Astrocyte (in vitro differentiated cells and primary cell): ENCODE measurements at regions not wholly inside any gene's neighbourhood (a gene's known extent, or its start where the extent isn't known, plus 50 kb on each side); places are given as distances from the start of the nearest gene placed in this dataset.
A peak's percentile ranks its signal among the peaks of the same experiment; 100 is the strongest.

Experiments
- DNase-seq: peaks from one replicate; pipeline ENCODE4 v3.0.0-alpha.2; 2010; ENCODE audit warnings: low read depth
- FAIRE-seq: peaks from 2 replicates; lab custom pipeline; 2011; peaks lifted over from hg19 to GRCh38; lab: Jason Lieb, UNC
- H2AFZ ChIP-seq: 2 replicates; pipeline ENCODE4 v1.6.0; 2012; ENCODE audit warnings: low read depth, low read length, inconsistent platforms
- H3K27ac ChIP-seq: 2 replicates; pipeline ENCODE4 v1.5.1; 2011; ENCODE audit warnings: low read depth, low read length, inconsistent platforms
- H3K27me3 ChIP-seq: 2 replicates; pipeline ENCODE4 v1.6.0; 2011; ENCODE audit warnings: low read length, inconsistent platforms; ENCODE audit not compliant: insufficient read depth
- H3K36me3 ChIP-seq: 2 replicates; pipeline ENCODE4 v1.5.1; 2011; ENCODE audit warnings: low read length, inconsistent platforms; ENCODE audit not compliant: insufficient read depth
- H3K4me1 ChIP-seq: 2 replicates; pipeline ENCODE4 v1.5.1; 2011; ENCODE audit warnings: low read length, inconsistent platforms; ENCODE audit not compliant: insufficient read depth
- H3K4me2 ChIP-seq: 2 replicates; pipeline ENCODE4 v1.6.0; 2012; ENCODE audit warnings: low read length, inconsistent platforms
- H3K4me3 ChIP-seq: 2 replicates; pipeline ENCODE4 v1.5.1; 2011; ENCODE audit warnings: low read depth, mild to moderate bottlenecking, low read length, inconsistent platforms; ENCODE audit not compliant: insufficient read depth
- H3K79me2 ChIP-seq: 2 replicates; pipeline ENCODE4 v1.6.0; 2012; ENCODE audit warnings: mild to moderate bottlenecking, low read length, inconsistent platforms; ENCODE audit not compliant: insufficient read depth
- H3K9ac ChIP-seq: 2 replicates; pipeline ENCODE4 v1.6.0; 2012; ENCODE audit warnings: mild to moderate bottlenecking, low read length, inconsistent platforms
- H3K9me3 ChIP-seq: 2 replicates; pipeline ENCODE4 v1.5.1; 2012; ENCODE audit warnings: low read depth, mild to moderate bottlenecking, low read length, inconsistent platforms; ENCODE audit not compliant: insufficient read depth
- H4K20me1 ChIP-seq: 2 replicates; pipeline ENCODE4 v1.6.0; 2012; ENCODE audit warnings: low read length, inconsistent platforms; ENCODE audit not compliant: insufficient read depth
- H3K27ac Mint-ChIP-seq: one replicate; pipeline ENCODE4 v1.8.0; 2021; ENCODE audit warnings: mild to moderate bottlenecking, mixed read lengths; ENCODE audit not compliant: unreplicated experiment
- H3K27me3 Mint-ChIP-seq: one replicate; pipeline ENCODE4 v1.8.0; 2021; ENCODE audit warnings: low read depth, mixed read lengths; ENCODE audit not compliant: unreplicated experiment
- H3K36me3 Mint-ChIP-seq: one replicate; pipeline ENCODE4 v1.8.0; 2021; ENCODE audit warnings: low read depth, mixed read lengths; ENCODE audit not compliant: unreplicated experiment
- H3K4me1 Mint-ChIP-seq: one replicate; pipeline ENCODE4 v1.8.0; 2021; ENCODE audit warnings: low read depth, mixed read lengths; ENCODE audit not compliant: unreplicated experiment
- H3K4me3 Mint-ChIP-seq: one replicate; pipeline ENCODE4 v1.8.0; 2021; ENCODE audit warnings: mild to moderate bottlenecking, moderate library complexity, mixed read lengths; ENCODE audit not compliant: unreplicated experiment
- H3K9me3 Mint-ChIP-seq: one replicate; pipeline ENCODE4 v1.8.0; 2021; ENCODE audit warnings: mild to moderate bottlenecking, mixed read lengths; ENCODE audit not compliant: unreplicated experiment
- CTCF ChIP-seq: IDR thresholded peaks from 2 replicates; pipeline ENCODE4 v1.5.1; 2011; ENCODE audit warnings: low read depth, mild to moderate bottlenecking, inconsistent platforms, low read length, moderate library complexity; ENCODE audit not compliant: insufficient read depth
- EZH2 ChIP-seq: IDR thresholded peaks from 2 replicates; pipeline ENCODE4 v1.6.1; 2012; ENCODE audit warnings: mild to moderate bottlenecking, low read length, inconsistent platforms; ENCODE audit not compliant: insufficient read depth

GRCh38 chr2:43070030-43070429 is 156.4 kb downstream of the ZFP36L2 start:
- no peaks in the 10 kb centered on the region for H3K36me3 Mint-ChIP-seq
- Histone ChIP-seq H2AFZ (no peak overlapping the region), H4K20me1 (no peaks in the 10 kb centered on the region), H3K36me3 (no peaks in the 10 kb centered on the region), H3K27me3 (peaks cover 5% of the 10 kb centered on the region), H3K79me2 (no peaks in the 10 kb centered on the region), H3K9ac (no peak overlapping the region), H3K4me1 (peaks cover 27% of the 10 kb centered on the region), H3K4me3 (no peak overlapping the region), H3K4me2 (no peak overlapping the region), H3K27ac (no peak overlapping the region), H3K9me3 (no peaks in the 10 kb centered on the region)
- H3K4me3 Mint-ChIP-seq: no peak overlapping the region
- FAIRE-seq (no peak), DNase-seq (no peak)
- no peak overlapping the region for H3K27ac Mint-ChIP-seq
- peaks cover 12% of the 10 kb centered on the region for H3K4me1 Mint-ChIP-seq
- TF ChIP-seq EZH2 (no peak), CTCF (no peak)
- H3K27me3 Mint-ChIP-seq: peaks cover 21% of the 10 kb centered on the region
- no peaks in the 10 kb centered on the region for H3K9me3 Mint-ChIP-seq

DNA sequence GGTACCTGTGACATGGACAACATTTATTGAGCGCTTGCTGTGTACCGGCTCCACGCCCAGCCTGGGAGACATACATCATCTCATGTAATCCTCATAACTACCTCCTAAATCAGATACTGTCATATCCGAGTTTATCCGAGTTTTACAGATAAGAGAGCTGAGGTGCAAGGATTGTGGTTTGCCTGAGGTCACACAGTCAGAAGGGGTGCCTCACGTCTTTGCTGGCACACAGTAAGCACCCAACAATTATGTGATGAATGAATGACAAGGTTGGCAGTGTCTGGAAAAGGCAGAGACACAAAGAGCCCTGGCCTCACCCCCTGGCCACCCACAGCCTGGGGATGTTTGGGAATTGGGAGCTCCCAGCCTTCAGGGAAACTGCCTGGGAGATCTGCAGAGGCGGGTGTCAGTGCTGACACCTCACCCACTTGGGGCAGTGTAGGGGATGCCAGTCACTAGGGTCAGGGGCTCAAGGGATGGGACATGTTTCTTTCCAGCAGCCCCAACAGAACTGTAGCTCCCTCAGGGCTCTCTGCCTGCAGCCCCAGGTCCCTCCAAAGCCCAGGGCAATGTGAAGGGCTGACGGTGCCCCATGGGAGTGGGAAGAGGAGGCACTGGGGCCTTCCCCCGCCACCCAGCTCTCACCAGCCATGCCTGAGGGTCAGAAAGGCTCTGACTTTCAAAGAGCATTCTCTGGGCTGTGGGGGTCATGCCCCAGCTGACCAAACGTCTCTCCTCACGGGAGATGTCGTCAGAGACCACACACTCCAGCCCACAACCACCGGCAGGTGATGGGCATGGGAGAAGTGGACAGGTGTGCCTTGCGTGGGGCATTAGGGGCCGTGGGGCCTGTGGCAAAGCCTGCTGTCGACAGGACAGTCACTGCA is 157.5 kb downstream of the ZFP36L2 start:
- no peak overlapping the region for H3K4me3 ChIP-seq
- peak overlapping the region; percentile 56 for H2AFZ ChIP-seq
- Mint-ChIP-seq H3K9me3 (peaks cover 4% of the 10 kb centered on the region), H3K4me1 (peaks cover 5% of the 10 kb centered on the region), H3K4me3 (no peak overlapping the region), H3K27ac (no peak overlapping the region), H3K36me3 (no peaks in the 10 kb centered on the region), H3K27me3 (peaks cover 21% of the 10 kb centered on the region)
- H3K27me3 ChIP-seq: peaks cover 5% of the 10 kb centered on the region
- peaks cover 17% of the 10 kb centered on the region for H3K4me1 ChIP-seq
- DNase-seq (no peak), FAIRE-seq (no peak)
- H3K9me3 ChIP-seq: no peaks in the 10 kb centered on the region
- H3K9ac ChIP-seq: no peak overlapping the region
- no peaks in the 10 kb centered on the region for H3K79me2 ChIP-seq
- no peak overlapping the region for H3K27ac ChIP-seq
- TF ChIP-seq EZH2: no peak
- TF ChIP-seq CTCF: no peak
- H3K4me2 ChIP-seq: no peak overlapping the region
- H3K36me3 ChIP-seq: no peaks in the 10 kb centered on the region
- no peaks in the 10 kb centered on the region for H4K20me1 ChIP-seq

DNA sequence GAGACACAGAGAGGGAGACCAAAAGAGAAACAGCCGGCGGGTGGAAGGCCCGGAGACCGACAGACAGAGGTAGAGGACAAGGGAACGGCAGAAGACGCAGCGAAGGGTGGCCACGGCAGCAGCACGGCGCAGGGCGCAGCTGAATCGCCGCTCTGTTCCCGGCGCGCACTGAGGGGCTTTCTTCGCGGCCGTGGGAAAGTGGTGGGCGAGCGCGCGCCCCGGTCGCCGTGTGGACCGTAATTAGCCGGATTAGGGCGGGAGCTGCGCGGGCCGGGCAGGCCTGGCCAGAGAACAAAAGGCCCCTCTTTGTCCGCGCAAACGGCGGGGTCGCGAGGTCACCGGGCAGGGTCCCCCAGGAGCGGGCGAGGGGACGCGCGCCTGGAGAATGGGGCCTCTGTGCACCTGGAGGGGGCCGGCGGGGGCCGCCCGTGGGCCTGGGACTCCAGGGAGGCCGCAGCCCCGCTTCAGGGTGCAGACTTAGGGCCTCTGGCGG is 158.3 kb downstream of the ZFP36L2 start:
- DNase-seq: no peak

More for the DNA sequence above, 158.3 kb downstream of the ZFP36L2 start:
- no peak overlapping the region for H3K4me3 Mint-ChIP-seq
- Histone ChIP-seq H4K20me1 (no peaks in the 10 kb centered on the region), H3K79me2 (no peaks in the 10 kb centered on the region), H2AFZ (peak overlapping the region; percentile 56), H3K4me2 (no peak overlapping the region), H3K9ac (no peak overlapping the region), H3K4me1 (peaks cover 9% of the 10 kb centered on the region), H3K9me3 (no peaks in the 10 kb centered on the region), H3K27me3 (peaks cover 5% of the 10 kb centered on the region), H3K36me3 (no peaks in the 10 kb centered on the region), H3K27ac (no peak overlapping the region), H3K4me3 (no peak overlapping the region)
- no peak for FAIRE-seq
- no peaks in the 10 kb centered on the region for H3K36me3 Mint-ChIP-seq
- peaks cover 4% of the 10 kb centered on the region for H3K9me3 Mint-ChIP-seq
- no peak overlapping the region for H3K27ac Mint-ChIP-seq
- H3K4me1 Mint-ChIP-seq: no peaks in the 10 kb centered on the region
- TF ChIP-seq CTCF: no peak
- TF ChIP-seq EZH2: no peak
- H3K27me3 Mint-ChIP-seq: peaks cover 21% of the 10 kb centered on the region
